ENCODE measurements at regions not wholly inside any gene's neighbourhood (a gene's known extent, or its start where the extent isn't known, plus 50 kb on each side); places are given as distances from the start of the nearest gene placed in this dataset.
"Not testable (repeated sequence)": the region's sequence is repeated elsewhere in the genome, so short reads cannot be mapped to it uniquely, and the experiment has no call there.

GRCh38 chr2:192542148-192543066 is 347.7 kb upstream of the TMEFF2 start:
- DNase-seq, result not testable (repeated sequence)

- no peak for DNase-seq
These were observed 344.6 kb upstream of the TMEFF2 start for GRCh38 chr2:192539306-192539705.

GRCh38 chr2:192536922-192537624 is 342.3 kb upstream of the TMEFF2 start:
- DNase-seq, result no peak

GRCh38 chr2:192535956-192536921 is 341.5 kb upstream of the TMEFF2 start:
- DNase-seq, result no peak

GRCh38 chr2:192534072-192534471 is 339.3 kb upstream of the TMEFF2 start:
- no peak for DNase-seq

- DNase-seq, result not testable (repeated sequence)
These were observed 330.0 kb upstream of the TMEFF2 start for GRCh38 chr2:192524642-192525251.

GRCh38 chr2:192524214-192524613 is 329.5 kb upstream of the TMEFF2 start:
- DNase-seq, result not testable (repeated sequence)

GRCh38 chr2:192515937-192516336 is 321.2 kb upstream of the TMEFF2 start:
- no peak for DNase-seq

GRCh38 chr2:192513575-192513974 is 318.8 kb upstream of the TMEFF2 start:
- no peak for DNase-seq

GRCh38 chr2:192507836-192508450 is 313.2 kb upstream of the TMEFF2 start:
- DNase-seq, result not testable (repeated sequence)

GRCh38 chr2:192500550-192501200 is 305.9 kb upstream of the TMEFF2 start:
- DNase-seq, result no peak

- no peak for DNase-seq
These were observed 304.7 kb upstream of the TMEFF2 start for GRCh38 chr2:192499476-192499875.

- no peak for DNase-seq
These were observed 304.0 kb upstream of the TMEFF2 start for GRCh38 chr2:192498747-192499146.

GRCh38 chr2:192488158-192488557 is 293.4 kb upstream of the TMEFF2 start:
- DNase-seq, result not testable (repeated sequence)

GRCh38 chr2:192487636-192488035 is 292.9 kb upstream of the TMEFF2 start:
- no peak for DNase-seq

- DNase-seq, result no peak
These were observed 290.2 kb upstream of the TMEFF2 start for GRCh38 chr2:192484903-192485302.

GRCh38 chr2:192480984-192481383 is 286.3 kb upstream of the TMEFF2 start:
- DNase-seq, result no peak

GRCh38 chr2:192473331-192473730 is 278.6 kb upstream of the TMEFF2 start:
- no peak for DNase-seq

- DNase-seq, result no peak
These were observed 277.2 kb upstream of the TMEFF2 start for GRCh38 chr2:192471982-192472381.

- no peak for DNase-seq
These were observed 274.9 kb upstream of the TMEFF2 start for GRCh38 chr2:192469612-192470011.

- DNase-seq, result no peak
These were observed 273.4 kb upstream of the TMEFF2 start for GRCh38 chr2:192467953-192468660.

Measured in activated CD4-positive, alpha-beta T cell treated with anti-CD3 and anti-CD28 coated beads for 1 hour (primary cell).